ENCODE measurements at regions not wholly inside any gene's neighbourhood (a gene's known extent, or its start where the extent isn't known, plus 50 kb on each side); places are given as distances from the start of the nearest gene placed in this dataset.

GRCh38 chr11:134905928-134906327, 493.9 kb upstream of the B3GAT1 start:
- H3K4me3 ChIP-seq (ENCODE audit: low read length, poor library complexity, severe bottlenecking) = no peak overlapping the region
- H3K79me2 ChIP-seq (ENCODE audit: insufficient read depth, low read length) = no peaks in the 10 kb centered on the region
- TF ChIP-seq EZH2phosphoT487 (IDR thresholded peaks at IDR 0.05; ENCODE audit: borderline replicate concordance) = no peak
- H3K36me3 ChIP-seq (ENCODE audit: insufficient read depth, low read length) = no peaks in the 10 kb centered on the region
- no peak overlapping the region for H3K4me2 ChIP-seq (ENCODE audit: low read depth, low read length, poor library complexity, severe bottlenecking)
- H2AFZ ChIP-seq (ENCODE audit: low read length) = no peak overlapping the region
- no peak overlapping the region for H3K9ac ChIP-seq (ENCODE audit: low read depth, low read length, poor library complexity, severe bottlenecking)
- H4K20me1 ChIP-seq (ENCODE audit: insufficient read depth, low read length, poor library complexity, severe bottlenecking) = no peaks in the 10 kb centered on the region
- peaks cover 60% of the 10 kb centered on the region; the same call in 1 of the 2 replicates for H3K9me3 ChIP-seq (ENCODE audit: insufficient read depth, low read depth, low read length)
- H3K9me2 ChIP-seq (replicated peaks; ENCODE audit: low read depth, low read length) = no peaks in the 10 kb centered on the region
- H3K27me3 ChIP-seq (ENCODE audit: insufficient read depth, low read length, poor library complexity, severe bottlenecking) = no peaks in the 10 kb centered on the region
- H3K4me1 ChIP-seq (ENCODE audit: insufficient read depth, low read length, poor library complexity, severe bottlenecking) = no peaks in the 10 kb centered on the region
- no peaks in the 10 kb centered on the region for H3F3A ChIP-seq (ENCODE audit: low read depth)

- Histone ChIP-seq H3K36me3 (ENCODE audit: insufficient read depth, low read length) (no peaks in the 10 kb centered on the region), H3F3A (ENCODE audit: low read depth) (no peaks in the 10 kb centered on the region), H3K4me2 (ENCODE audit: low read depth, low read length, poor library complexity, severe bottlenecking) (no peak overlapping the region), H4K20me1 (ENCODE audit: insufficient read depth, low read length, poor library complexity, severe bottlenecking) (no peaks in the 10 kb centered on the region), H3K9ac (ENCODE audit: low read depth, low read length, poor library complexity, severe bottlenecking) (no peak overlapping the region), H2AFZ (ENCODE audit: low read length) (no peak overlapping the region), H3K27me3 (ENCODE audit: insufficient read depth, low read length, poor library complexity, severe bottlenecking) (no peaks in the 10 kb centered on the region), H3K9me3 (ENCODE audit: insufficient read depth, low read depth, low read length) (peaks cover 58% of the 10 kb centered on the region; the same call in 1 of the 2 replicates), H3K9me2 (replicated peaks; ENCODE audit: low read depth, low read length) (no peaks in the 10 kb centered on the region), H3K79me2 (ENCODE audit: insufficient read depth, low read length) (no peaks in the 10 kb centered on the region), H3K4me3 (ENCODE audit: low read length, poor library complexity, severe bottlenecking) (no peak overlapping the region), H3K4me1 (ENCODE audit: insufficient read depth, low read length, poor library complexity, severe bottlenecking) (no peaks in the 10 kb centered on the region)
- TF ChIP-seq, protein P1, sequence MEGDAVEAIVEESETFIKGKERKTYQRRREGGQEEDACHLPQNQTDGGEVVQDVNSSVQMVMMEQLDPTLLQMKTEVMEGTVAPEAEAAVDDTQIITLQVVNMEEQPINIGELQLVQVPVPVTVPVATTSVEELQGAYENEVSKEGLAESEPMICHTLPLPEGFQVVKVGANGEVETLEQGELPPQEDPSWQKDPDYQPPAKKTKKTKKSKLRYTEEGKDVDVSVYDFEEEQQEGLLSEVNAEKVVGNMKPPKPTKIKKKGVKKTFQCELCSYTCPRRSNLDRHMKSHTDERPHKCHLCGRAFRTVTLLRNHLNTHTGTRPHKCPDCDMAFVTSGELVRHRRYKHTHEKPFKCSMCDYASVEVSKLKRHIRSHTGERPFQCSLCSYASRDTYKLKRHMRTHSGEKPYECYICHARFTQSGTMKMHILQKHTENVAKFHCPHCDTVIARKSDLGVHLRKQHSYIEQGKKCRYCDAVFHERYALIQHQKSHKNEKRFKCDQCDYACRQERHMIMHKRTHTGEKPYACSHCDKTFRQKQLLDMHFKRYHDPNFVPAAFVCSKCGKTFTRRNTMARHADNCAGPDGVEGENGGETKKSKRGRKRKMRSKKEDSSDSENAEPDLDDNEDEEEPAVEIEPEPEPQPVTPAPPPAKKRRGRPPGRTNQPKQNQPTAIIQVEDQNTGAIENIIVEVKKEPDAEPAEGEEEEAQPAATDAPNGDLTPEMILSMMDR (conservative IDR thresholded peaks at IDR 0.05; ENCODE audit: low read length) = no peak
- TF ChIP-seq EZH2phosphoT487 (IDR thresholded peaks at IDR 0.05; ENCODE audit: borderline replicate concordance) = no peak
Observed at GRCh38 chr11:134905517-134905916, 493.5 kb upstream of the B3GAT1 start.

GRCh38 chr11:134904103-134904790, 492.2 kb upstream of the B3GAT1 start:
- Histone ChIP-seq H3K4me1 (ENCODE audit: insufficient read depth, low read length, poor library complexity, severe bottlenecking) (no peaks in the 10 kb centered on the region), H3K9ac (ENCODE audit: low read depth, low read length, poor library complexity, severe bottlenecking) (no peak overlapping the region), H3F3A (ENCODE audit: low read depth) (no peaks in the 10 kb centered on the region), H3K36me3 (ENCODE audit: insufficient read depth, low read length) (no peaks in the 10 kb centered on the region), H3K9me2 (replicated peaks; ENCODE audit: low read depth, low read length) (no peaks in the 10 kb centered on the region), H4K20me1 (ENCODE audit: insufficient read depth, low read length, poor library complexity, severe bottlenecking) (no peaks in the 10 kb centered on the region), H2AFZ (ENCODE audit: low read length) (no peak overlapping the region), H3K79me2 (ENCODE audit: insufficient read depth, low read length) (no peaks in the 10 kb centered on the region), H3K4me2 (ENCODE audit: low read depth, low read length, poor library complexity, severe bottlenecking) (no peak overlapping the region), H3K27me3 (ENCODE audit: insufficient read depth, low read length, poor library complexity, severe bottlenecking) (no peaks in the 10 kb centered on the region), H3K9me3 (ENCODE audit: insufficient read depth, low read depth, low read length) (peaks cover 55% of the 10 kb centered on the region; the same call in 1 of the 2 replicates), H3K4me3 (ENCODE audit: low read length, poor library complexity, severe bottlenecking) (no peak overlapping the region)
- TF ChIP-seq, protein P1 (conservative IDR thresholded peaks at IDR 0.05; ENCODE audit: low read length) = no peak
- TF ChIP-seq EZH2phosphoT487 (IDR thresholded peaks at IDR 0.05; ENCODE audit: borderline replicate concordance) = no peak

All from Loucy (cell line).